ENCODE measurements at regions not wholly inside any gene's neighbourhood (a gene's known extent, or its start where the extent isn't known, plus 50 kb on each side); places are given as distances from the start of the nearest gene placed in this dataset.

- Histone ChIP-seq H3K4me3 (no peak overlapping the region), H3K36me3 (no peaks in the 10 kb centered on the region), H3K9me3 (no peaks in the 10 kb centered on the region), H3K27me3 (no peaks in the 10 kb centered on the region), H3K4me1 (no peaks in the 10 kb centered on the region), H3K27ac (no peak overlapping the region)
- intact Hi-C loops (cut with DNase I): no loop called here
- no peak for TF ChIP-seq POLR2A (IDR thresholded peaks at IDR 0.05)
- TF ChIP-seq CTCF (IDR thresholded peaks at IDR 0.05): no peak
- DNase-seq: no peak
Observed at GRCh38 chr1:189874715-189875435, 602.8 kb downstream of the BRINP3 start.

- Histone ChIP-seq H3K36me3 (no peaks in the 10 kb centered on the region), H3K4me1 (no peaks in the 10 kb centered on the region), H3K27me3 (no peaks in the 10 kb centered on the region), H3K4me3 (no peak overlapping the region), H3K27ac (no peak overlapping the region), H3K9me3 (no peaks in the 10 kb centered on the region)
- TF ChIP-seq CTCF (IDR thresholded peaks at IDR 0.05) (no peak), POLR2A (IDR thresholded peaks at IDR 0.05) (no peak)
- intact Hi-C loops (cut with DNase I): no loop called here
- 55 to 65% methylated on average over 3 of the region's 3 CpGs for WGBS, 2 donors
- DNase-seq: no peak
Observed at GRCh38 chr1:189880135-189880534, 597.5 kb downstream of the BRINP3 start.

GRCh38 chr1:189899686-189900425 is 577.8 kb downstream of the BRINP3 start:
- H3K4me1 ChIP-seq: no peaks in the 10 kb centered on the region
- TF ChIP-seq CTCF (IDR thresholded peaks at IDR 0.05) (no peak), POLR2A (IDR thresholded peaks at IDR 0.05) (no peak)
- WGBS, 2 donors: 8 to 9% methylated on average over 1 of the region's 1 CpG

GRCh38 chr1:189904509-189904908 is 573.2 kb downstream of the BRINP3 start:
- intact Hi-C loops (cut with DNase I): no loop called here
- no peak overlapping the region for H3K27ac ChIP-seq
- WGBS, 2 donors: 65 to 73% methylated on average over 2 of the region's 2 CpGs
- H3K4me3 ChIP-seq: no peak overlapping the region
- TF ChIP-seq POLR2A (IDR thresholded peaks at IDR 0.05): no peak
- TF ChIP-seq CTCF (IDR thresholded peaks at IDR 0.05): no peak
- no peak for DNase-seq
- H3K27me3 ChIP-seq: no peaks in the 10 kb centered on the region
- H3K36me3 ChIP-seq: no peaks in the 10 kb centered on the region
- no peaks in the 10 kb centered on the region for H3K4me1 ChIP-seq
- H3K9me3 ChIP-seq: no peaks in the 10 kb centered on the region

More at GRCh38 chr1:189899686-189900425, 577.8 kb downstream of the BRINP3 start:
- intact Hi-C loops (cut with DNase I): no loop called here
- Histone ChIP-seq H3K9me3 (no peaks in the 10 kb centered on the region), H3K4me3 (no peak overlapping the region), H3K27ac (no peak overlapping the region), H3K27me3 (no peaks in the 10 kb centered on the region), H3K36me3 (no peaks in the 10 kb centered on the region)
- DNase-seq: no peak

- intact Hi-C loops (cut with DNase I): no loop called here
- no peaks in the 10 kb centered on the region for H3K9me3 ChIP-seq
- no peaks in the 10 kb centered on the region for H3K27me3 ChIP-seq
- no peaks in the 10 kb centered on the region for H3K4me1 ChIP-seq
- H3K27ac ChIP-seq: no peak overlapping the region
- no peak overlapping the region for H3K4me3 ChIP-seq
- TF ChIP-seq CTCF (IDR thresholded peaks at IDR 0.05) (no peak), POLR2A (IDR thresholded peaks at IDR 0.05) (no peak)
- H3K36me3 ChIP-seq: no peaks in the 10 kb centered on the region
- DNase-seq: no peak
Observed at GRCh38 chr1:189908113-189908512, 569.6 kb downstream of the BRINP3 start.

All from esophagus squamous epithelium (tissue), 5 donors.